Spleen (tissue), 7 donors: ENCODE measurements at regions not wholly inside any gene's neighbourhood (a gene's known extent, or its start where the extent isn't known, plus 50 kb on each side); places are given as distances from the start of the nearest gene placed in this dataset.

Experiments
- POLR2A ChIP-seq, 3 donors: fragments of 450-650 bp; IDR thresholded peaks; one replicate each; pipeline ENCODE4 v1.5.1; 2017; ENCODE audit warnings: antibody characterized with exemption in 3 of 3, mild to moderate bottlenecking in 1 of 3
- TF ChIP-seq, protein P1 (sequence below), 11 experiments: fragments of 200-600 bp in 7 of 11; fragments of 450-650 bp in 4 of 11; sonication (generic) in 4 of 11; IDR thresholded peaks in 8 of 11; conservative IDR thresholded peaks in 3 of 11; 1 replicate in 7 of 11; 2 replicates in 4 of 11; pipeline versions ENCODE4 v1.4.0 to v1.8.0; 2016 to 2021; ENCODE audit warnings: antibody characterized with exemption in 11 of 11, inconsistent platforms in 4 of 11, mild to moderate bottlenecking in 1 of 11
- donor health status: DM: no; HTN: no; CAD: no; lungs with moderate emphysema.
- donor health status: DM: no; HTN: no; CAD: no.
- donor health status: DM: no; HTN: no; CAD: no.

DNA sequence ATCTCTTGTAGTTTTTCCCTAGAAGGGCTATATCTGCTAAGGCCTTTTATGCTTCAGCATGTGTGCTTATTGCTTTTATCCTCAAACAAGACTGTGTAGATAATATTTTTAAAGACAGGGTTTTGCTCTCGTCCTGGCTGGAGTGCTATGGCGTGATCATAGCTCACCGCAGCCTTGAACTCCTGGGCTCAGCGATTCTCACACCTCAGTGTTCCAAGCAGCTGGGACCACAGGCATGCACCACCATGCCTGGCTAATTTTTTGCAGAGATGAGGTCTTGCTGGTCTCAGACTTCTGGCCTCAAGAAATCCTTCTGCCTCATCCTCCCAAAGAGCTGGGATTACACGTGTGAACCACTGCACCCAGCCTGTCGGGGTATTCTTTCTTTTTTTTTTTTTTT, 137.3 kb upstream of the SCAF11 start:
- TF ChIP-seq POLR2A (IDR thresholded peaks at IDR 0.05), result no peak
- TF ChIP-seq, protein P1, sequence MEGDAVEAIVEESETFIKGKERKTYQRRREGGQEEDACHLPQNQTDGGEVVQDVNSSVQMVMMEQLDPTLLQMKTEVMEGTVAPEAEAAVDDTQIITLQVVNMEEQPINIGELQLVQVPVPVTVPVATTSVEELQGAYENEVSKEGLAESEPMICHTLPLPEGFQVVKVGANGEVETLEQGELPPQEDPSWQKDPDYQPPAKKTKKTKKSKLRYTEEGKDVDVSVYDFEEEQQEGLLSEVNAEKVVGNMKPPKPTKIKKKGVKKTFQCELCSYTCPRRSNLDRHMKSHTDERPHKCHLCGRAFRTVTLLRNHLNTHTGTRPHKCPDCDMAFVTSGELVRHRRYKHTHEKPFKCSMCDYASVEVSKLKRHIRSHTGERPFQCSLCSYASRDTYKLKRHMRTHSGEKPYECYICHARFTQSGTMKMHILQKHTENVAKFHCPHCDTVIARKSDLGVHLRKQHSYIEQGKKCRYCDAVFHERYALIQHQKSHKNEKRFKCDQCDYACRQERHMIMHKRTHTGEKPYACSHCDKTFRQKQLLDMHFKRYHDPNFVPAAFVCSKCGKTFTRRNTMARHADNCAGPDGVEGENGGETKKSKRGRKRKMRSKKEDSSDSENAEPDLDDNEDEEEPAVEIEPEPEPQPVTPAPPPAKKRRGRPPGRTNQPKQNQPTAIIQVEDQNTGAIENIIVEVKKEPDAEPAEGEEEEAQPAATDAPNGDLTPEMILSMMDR (IDR thresholded peaks at IDR 0.05 in 8 of 11, conservative IDR thresholded peaks at IDR 0.05 in 3 of 11), result no peak
